Right lobe of liver (tissue), 4 donors: ENCODE measurements at regions not wholly inside any gene's neighbourhood (a gene's known extent, or its start where the extent isn't known, plus 50 kb on each side); places are given as distances from the start of the nearest gene placed in this dataset.

Experiments
- POLR2A ChIP-seq: fragments of 450-650 bp; IDR thresholded peaks from one replicate; pipeline ENCODE4 v1.6.1; 2017; ENCODE audit warnings: antibody characterized with exemption, mild to moderate bottlenecking
- TF ChIP-seq, protein P1 (sequence below), 4 donors: fragments of 200-600 bp in 3 of 4; fragments of 450-650 bp in 1 of 4; IDR thresholded peaks; one replicate each; pipeline versions ENCODE4 v1.5.1 to v1.8.0; 2016 to 2022; ENCODE audit warnings: antibody characterized with exemption in 4 of 4, mild to moderate bottlenecking in 2 of 4
- donor health status: DM: no; HTN: no; CAD: no.
- donor health status: DM: no; HTN: no; CAD: no.
- donor health status: DM: no; HTN: yes; CAD: no.

DNA sequence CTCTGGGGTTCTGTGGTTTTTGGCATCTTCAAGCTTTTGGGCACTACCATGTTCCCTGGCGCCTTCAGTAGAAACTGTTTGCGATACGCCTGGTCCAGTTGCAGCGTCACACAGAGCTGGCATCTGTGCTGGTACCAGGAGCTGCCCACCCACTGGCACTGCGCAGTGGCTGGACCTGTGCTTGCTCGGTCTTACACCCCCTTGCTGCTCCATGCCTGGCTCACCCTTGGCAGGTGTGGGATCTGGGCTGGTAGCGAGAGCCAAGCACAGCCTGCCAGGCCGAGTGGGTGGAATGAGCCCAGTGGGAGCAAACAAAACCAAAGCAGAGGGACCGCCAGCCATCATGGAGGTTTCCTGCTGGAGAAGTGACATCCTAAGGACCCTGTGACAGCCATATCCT is 170.2 kb upstream of the IRX2 start:
- TF ChIP-seq, protein P1, sequence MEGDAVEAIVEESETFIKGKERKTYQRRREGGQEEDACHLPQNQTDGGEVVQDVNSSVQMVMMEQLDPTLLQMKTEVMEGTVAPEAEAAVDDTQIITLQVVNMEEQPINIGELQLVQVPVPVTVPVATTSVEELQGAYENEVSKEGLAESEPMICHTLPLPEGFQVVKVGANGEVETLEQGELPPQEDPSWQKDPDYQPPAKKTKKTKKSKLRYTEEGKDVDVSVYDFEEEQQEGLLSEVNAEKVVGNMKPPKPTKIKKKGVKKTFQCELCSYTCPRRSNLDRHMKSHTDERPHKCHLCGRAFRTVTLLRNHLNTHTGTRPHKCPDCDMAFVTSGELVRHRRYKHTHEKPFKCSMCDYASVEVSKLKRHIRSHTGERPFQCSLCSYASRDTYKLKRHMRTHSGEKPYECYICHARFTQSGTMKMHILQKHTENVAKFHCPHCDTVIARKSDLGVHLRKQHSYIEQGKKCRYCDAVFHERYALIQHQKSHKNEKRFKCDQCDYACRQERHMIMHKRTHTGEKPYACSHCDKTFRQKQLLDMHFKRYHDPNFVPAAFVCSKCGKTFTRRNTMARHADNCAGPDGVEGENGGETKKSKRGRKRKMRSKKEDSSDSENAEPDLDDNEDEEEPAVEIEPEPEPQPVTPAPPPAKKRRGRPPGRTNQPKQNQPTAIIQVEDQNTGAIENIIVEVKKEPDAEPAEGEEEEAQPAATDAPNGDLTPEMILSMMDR (IDR thresholded peaks at IDR 0.05), result no peak
- TF ChIP-seq POLR2A, result no peak
